GM19023 (cell line): ENCODE measurements at regions not wholly inside any gene's neighbourhood (a gene's known extent, or its start where the extent isn't known, plus 50 kb on each side); places are given as distances from the start of the nearest gene placed in this dataset.

Source experiments
- ATAC-seq: cut with Tn5 transposase; IDR thresholded peaks from one replicate; pipeline ENCODE4 v1.9.1; 2021; ENCODE audit warnings: mild to moderate bottlenecking, moderate library complexity; ENCODE audit not compliant: unreplicated experiment

- no peak for ATAC-seq
These were observed 131.3 kb upstream of the AP1S2 start for GRCh38 chrX:15985937-15986336.

- ATAC-seq, result no peak
These were observed 128.4 kb upstream of the AP1S2 start for GRCh38 chrX:15983034-15983433.

- no peak for ATAC-seq
These were observed 123.0 kb upstream of the AP1S2 start for GRCh38 chrX:15977644-15978043.

GRCh38 chrX:15976396-15976795, 121.8 kb upstream of the AP1S2 start:
- ATAC-seq, result no peak

- no peak for ATAC-seq
These were observed 119.3 kb upstream of the AP1S2 start for GRCh38 chrX:15973946-15974345.

DNA sequence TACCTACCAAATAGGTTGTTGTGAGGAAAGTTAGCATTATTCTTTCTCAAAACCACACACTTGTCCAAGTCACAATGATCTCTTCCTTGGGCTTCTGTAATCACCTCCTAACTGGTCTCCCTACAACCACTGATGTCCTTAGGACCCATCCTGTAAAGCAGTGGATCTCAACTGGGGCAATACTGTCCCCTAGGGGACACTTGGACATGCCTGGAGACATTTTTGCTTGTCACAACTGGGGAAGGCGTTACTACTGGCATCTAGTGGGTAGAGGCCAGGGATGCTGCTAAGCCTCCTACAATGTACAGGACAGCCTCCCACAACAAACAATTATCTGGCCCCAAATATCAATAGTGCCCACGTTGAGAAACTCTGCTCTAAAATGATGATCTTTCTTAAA, 118.7 kb upstream of the AP1S2 start:
- ATAC-seq, result no peak

DNA sequence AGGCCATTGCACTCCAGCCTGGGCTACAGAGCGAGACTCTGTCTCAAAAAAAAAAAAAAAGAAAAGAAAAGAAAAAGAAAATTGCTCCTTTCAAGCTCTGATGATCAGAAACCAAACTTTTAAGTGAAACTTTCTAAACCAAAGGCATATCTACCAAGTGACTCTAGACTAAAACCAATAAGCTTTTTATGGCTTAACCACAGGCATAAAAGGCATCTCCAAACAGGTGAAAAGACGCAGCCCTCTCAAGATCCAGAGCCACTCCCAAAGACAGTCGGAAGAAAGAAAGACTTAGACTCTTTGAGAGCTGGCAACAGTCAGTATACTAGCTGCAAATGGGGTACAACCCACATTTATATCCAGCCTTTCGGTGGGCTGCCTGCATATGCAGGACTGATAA, 117.1 kb upstream of the AP1S2 start:
- ATAC-seq, result no peak

DNA sequence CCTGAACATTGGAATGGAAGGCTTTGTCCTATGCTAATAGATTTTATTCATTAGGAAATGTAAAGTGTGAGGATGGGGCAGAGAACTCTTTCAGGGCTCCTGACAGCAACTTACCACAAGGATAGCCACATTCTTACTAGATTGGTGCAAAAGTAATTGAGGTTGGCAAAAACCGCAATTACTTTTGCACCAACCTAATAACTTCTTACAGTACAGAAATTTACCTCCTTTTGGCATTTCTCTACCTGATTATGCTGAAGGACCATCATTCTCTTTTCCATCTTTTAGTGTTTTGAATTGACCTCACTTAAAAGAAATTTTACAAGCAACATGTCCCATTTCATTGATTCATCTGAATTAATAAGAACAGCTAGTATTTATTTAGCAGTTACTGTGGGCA, 109.2 kb upstream of the AP1S2 start:
- no peak for ATAC-seq

DNA sequence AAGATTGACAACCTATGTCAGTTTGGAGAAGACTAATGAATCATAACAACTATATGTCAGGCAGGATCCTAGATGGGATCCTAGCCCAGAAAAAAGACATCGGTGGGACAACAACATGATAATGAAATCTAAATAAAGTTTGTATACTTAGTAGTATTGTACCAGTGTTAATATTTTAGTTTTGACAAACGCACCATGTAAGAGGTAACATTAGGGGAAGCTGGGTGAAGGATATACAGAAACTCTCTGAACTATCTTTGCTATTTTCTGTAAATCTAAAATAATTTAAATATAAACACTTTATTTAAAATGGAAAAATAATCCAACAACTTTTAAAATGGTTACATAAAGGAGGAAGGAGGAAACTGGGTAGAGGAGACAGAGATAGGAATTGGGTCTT, 105.6 kb upstream of the AP1S2 start:
- ATAC-seq, result no peak

GRCh38 chrX:15956681-15957080, 102.1 kb upstream of the AP1S2 start:
- no peak for ATAC-seq

GRCh38 chrX:15953801-15954200, 99.2 kb upstream of the AP1S2 start:
- no peak for ATAC-seq

GRCh38 chrX:15952212-15952611, 97.6 kb upstream of the AP1S2 start:
- no peak for ATAC-seq

DNA sequence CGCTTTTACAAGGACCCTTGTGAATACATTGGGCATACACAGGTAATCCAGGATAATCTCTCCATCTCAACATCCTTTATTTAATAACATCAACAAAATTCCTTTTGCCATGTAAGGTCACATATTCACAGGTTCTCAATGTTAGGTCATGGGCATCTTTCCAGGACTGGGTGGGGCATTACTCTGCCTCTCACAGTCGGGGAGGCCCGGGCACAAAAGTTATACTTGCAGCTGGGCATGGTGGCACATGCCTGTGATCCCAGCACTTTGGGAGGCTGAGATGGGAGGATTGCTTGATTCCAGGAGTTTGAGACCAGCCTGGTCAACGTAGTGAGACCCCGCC, 93.7 kb upstream of the AP1S2 start:
- no peak for ATAC-seq

- ATAC-seq, result no peak
These were observed 93.2 kb upstream of the AP1S2 start for GRCh38 chrX:15947648-15948317.

DNA sequence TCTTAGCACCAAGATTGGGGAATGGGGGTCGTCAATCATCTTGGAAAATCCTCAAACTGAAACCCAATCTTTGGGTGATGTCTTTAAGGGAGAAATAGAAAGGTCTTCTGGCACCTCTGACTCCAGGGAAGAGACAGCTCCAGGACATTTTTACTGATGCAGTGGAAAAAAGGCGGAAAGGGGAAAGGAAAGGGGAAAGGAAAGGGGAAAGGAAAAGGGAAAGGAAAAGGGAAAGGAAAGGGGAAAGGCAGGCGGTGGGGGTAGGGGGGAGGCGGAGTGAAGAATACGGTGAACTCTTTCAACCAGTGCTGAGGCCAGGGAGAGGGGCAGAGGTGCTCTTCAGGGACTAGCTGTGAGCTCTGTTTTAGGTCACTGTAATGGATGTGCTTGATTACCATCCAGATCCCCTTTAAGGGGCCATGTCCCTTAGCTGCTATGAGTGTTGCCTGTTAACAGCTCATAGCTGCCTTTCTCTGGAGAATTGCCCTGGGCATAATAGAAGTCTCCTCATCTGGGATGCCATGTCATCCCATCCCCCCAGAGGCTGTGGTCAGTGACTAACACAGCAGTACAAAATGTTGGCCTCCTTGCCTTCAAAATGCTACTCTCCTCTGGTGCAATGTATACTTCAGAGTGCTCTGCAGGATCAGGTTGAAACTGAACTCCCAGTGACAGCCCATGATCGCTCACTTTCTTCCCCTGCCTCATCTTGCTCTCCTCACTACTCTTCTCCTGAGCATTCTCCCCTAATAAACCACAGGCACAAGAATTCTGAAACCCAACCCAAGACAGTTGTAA, 92.4 kb upstream of the AP1S2 start:
- no peak for ATAC-seq

- ATAC-seq, result no peak
These were observed 88.8 kb upstream of the AP1S2 start for GRCh38 chrX:15943391-15943790.

DNA sequence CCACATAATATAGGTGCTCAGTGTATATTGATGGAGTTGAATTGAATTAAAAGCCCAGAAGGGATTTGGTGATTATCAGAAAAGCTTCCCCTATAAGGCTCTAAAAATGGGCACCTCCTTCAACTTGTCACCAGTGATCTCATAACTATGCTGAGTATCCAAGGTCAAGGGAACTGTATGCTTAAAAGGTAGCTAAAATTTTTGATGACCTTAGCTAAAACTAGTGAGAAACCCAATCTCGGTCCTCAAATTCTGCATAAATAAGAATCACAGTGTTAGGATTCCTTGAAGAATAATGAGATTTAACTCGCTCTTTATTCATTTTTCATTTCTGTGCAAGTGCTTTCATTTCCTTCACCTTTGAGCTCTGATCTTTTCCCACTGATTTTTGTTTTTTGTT, 87.7 kb upstream of the AP1S2 start:
- ATAC-seq, result no peak

DNA sequence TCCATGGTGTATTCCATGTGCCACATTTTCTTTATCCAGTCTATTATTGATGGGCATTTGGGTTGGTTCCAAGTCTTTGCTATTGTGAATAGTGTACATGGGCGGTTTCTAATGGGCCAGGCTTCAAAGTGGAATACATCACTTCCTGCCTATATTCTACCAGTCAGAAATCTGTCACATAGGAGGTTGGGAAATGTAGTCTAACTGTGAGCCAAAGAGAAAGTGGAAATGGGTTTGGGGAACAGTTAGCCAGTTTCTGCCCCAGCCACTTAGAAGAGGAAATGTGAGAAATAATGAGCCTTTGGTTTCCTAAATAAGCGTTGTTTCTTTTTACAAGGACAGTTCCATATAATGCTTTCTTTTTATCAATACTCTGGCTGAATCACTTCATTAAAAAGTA, 85.1 kb upstream of the AP1S2 start:
- no peak for ATAC-seq

DNA sequence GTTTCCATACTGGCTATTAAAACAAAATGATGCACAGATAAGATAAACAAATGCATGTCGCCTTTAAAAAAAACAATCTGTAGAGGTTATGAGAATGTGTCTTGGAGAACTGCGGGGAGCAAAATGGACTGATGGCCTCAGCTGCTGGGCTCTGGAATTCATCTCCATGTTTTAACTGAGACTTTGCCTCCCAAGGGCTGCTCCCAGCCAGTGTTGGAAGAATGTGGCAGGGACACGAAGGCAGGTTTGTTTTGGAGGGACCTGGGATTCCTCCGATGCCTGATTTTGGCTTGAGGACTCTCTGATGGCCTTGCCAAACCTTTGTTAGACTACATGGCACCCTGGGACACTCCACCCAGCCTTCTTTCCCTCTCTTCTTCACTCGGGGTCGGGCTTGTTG, 83.5 kb upstream of the AP1S2 start:
- ATAC-seq, result no peak

GRCh38 chrX:15931362-15931761, 76.7 kb upstream of the AP1S2 start:
- no peak for ATAC-seq

DNA sequence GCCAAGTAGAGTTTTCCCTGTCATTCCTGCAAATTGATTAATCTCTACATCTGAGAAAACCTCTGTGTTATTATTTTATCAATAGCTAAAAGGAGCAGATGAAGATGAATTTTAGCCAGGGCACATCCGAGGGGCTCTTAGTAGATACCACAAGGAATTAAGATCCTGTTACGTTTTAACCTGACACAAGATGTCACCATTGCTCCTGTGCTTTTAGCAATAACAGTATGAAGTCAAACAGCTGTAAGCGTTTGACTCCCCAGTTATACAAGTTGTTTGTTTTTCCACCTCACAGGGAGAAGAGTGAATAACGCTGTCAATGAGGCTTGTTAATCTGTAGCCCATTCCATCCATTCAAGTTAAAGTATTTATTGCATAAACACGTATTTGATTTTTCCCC, 76.0 kb upstream of the AP1S2 start:
- no peak for ATAC-seq

- no peak for ATAC-seq
These were observed 74.6 kb upstream of the AP1S2 start for GRCh38 chrX:15929194-15929593.

DNA sequence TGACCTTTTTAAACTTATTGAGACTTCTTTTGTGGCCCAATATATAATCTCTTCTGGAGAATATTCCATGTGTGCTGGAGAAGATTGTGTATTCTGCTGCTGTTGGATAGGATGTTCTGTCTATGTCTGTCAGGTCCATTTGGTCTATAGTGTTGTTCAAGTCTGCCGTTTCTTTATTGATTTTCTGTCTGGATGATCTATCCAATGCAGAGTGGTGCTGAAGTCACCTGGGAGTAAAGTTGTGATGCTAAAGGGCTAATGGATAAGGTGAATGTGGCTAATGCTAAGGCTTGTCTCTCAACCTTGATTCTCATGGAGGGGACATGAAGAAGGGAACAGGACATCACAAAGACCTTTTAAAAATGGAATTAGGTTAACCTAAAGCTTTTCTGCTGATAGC, 72.0 kb upstream of the AP1S2 start:
- no peak for ATAC-seq
